Endothelial cell of umbilical vein (primary cell): ENCODE measurements at regions not wholly inside any gene's neighbourhood (a gene's known extent, or its start where the extent isn't known, plus 50 kb on each side); places are given as distances from the start of the nearest gene placed in this dataset.

Experiments
- BruUV-seq: library from RNA; stranded (reverse); fragments of 400-500 nt; replicated peaks from 2 replicates; lab custom pipeline; 2021; lab: Mats Ljungman, UMichigan
- CTCF ChIA-PET: fragments of 300-600, 350-600 bp; sonication (Branson Sonifier 250); formaldehyde crosslinking; loops from one replicate; lab custom pipeline; 2021; ENCODE audit warnings: antibody characterized with exemption, inconsistent platforms; lab: Charles Lee
- POLR2A ChIA-PET: fragments of 300-600, 350-600 bp; sonication (Branson Sonifier 250); formaldehyde crosslinking; loops from one replicate; lab custom pipeline; 2021; ENCODE audit warnings: antibody characterized with exemption, inconsistent platforms; lab: Charles Lee
- DNase-seq: peaks from one replicate; pipeline ENCODE4 v3.0.0-alpha.2; 2011; ENCODE audit warnings: low read depth, low spot score
- FAIRE-seq: peaks from 2 replicates; lab custom pipeline; 2011; peaks lifted over from hg19 to GRCh38; lab: Jason Lieb, UNC
- H2AFZ ChIP-seq: 2 replicates; pipeline ENCODE4 v1.6.0; 2012; ENCODE audit warnings: low read depth, low read length, control low read depth, inconsistent platforms
- H3K27ac ChIP-seq: 2 replicates; pipeline ENCODE4 v1.5.1; 2011; ENCODE audit warnings: low read depth, mild to moderate bottlenecking, control low read depth, low read length, moderate library complexity; ENCODE audit not compliant: insufficient read depth
- H3K27me3 ChIP-seq, 2 experiments: 2 replicates each; pipeline versions ENCODE4 v1.6.0 to v1.6.1; 2011; ENCODE audit warnings: low read length in 2 of 2, mixed read lengths in 1 of 2; ENCODE audit not compliant: control insufficient read depth in 2 of 2, insufficient read depth in 2 of 2
- H3K36me3 ChIP-seq, 2 experiments: 2 replicates in 1 of 2; 3 replicates in 1 of 2; pipeline ENCODE4 v1.5.1; 2011; ENCODE audit warnings: low read length in 2 of 2, mild to moderate bottlenecking in 1 of 2, moderate library complexity in 1 of 2; ENCODE audit not compliant: control insufficient read depth in 2 of 2, insufficient read depth in 2 of 2; ENCODE audit errors: extremely low read depth in 1 of 2
- H3K4me1 ChIP-seq: 3 replicates; pipeline ENCODE4 v1.5.1; 2011; ENCODE audit warnings: mild to moderate bottlenecking, low read length; ENCODE audit not compliant: control insufficient read depth, insufficient read depth; ENCODE audit errors: extremely low read depth
- H3K4me2 ChIP-seq: 2 replicates; pipeline ENCODE4 v1.6.1; 2011; ENCODE audit warnings: low read length, control low read depth, mixed read lengths; ENCODE audit not compliant: insufficient read depth
- H3K4me3 ChIP-seq, 3 experiments: fragments of 200-600 bp in 1 of 3; sonication (generic), shearing (Covaris generic) in 1 of 3; replicated peaks in 1 of 3; 2 replicates each; pipeline ENCODE4 v1.5.1; 2011 to 2016; ENCODE audit warnings: control low read depth in 3 of 3, low read length in 3 of 3, mild to moderate bottlenecking in 2 of 3, inconsistent platforms in 1 of 3, low read depth in 1 of 3, moderate library complexity in 1 of 3; ENCODE audit not compliant: insufficient read depth in 1 of 3
- H3K79me2 ChIP-seq: 2 replicates; pipeline ENCODE4 v1.6.0; 2012; ENCODE audit warnings: low read length, inconsistent platforms; ENCODE audit not compliant: control insufficient read depth, insufficient read depth
- H3K9ac ChIP-seq: replicated peaks from 2 replicates; pipeline ENCODE3; 2011; ENCODE audit warnings: low read length, control low read depth; ENCODE audit not compliant: insufficient read depth; ENCODE audit errors: extremely low read depth
- H3K9me1 ChIP-seq: replicated peaks from 3 replicates; pipeline ENCODE4 v1.6.0; 2011; ENCODE audit warnings: mild to moderate bottlenecking, low read length; ENCODE audit not compliant: control insufficient read depth, insufficient read depth; ENCODE audit errors: extremely low read depth
- H3K9me3 ChIP-seq: replicated peaks from 2 replicates; pipeline ENCODE4 v1.5.1; 2012; ENCODE audit warnings: low read length, inconsistent platforms; ENCODE audit not compliant: control insufficient read depth, insufficient read depth
- H4K20me1 ChIP-seq: replicated peaks from 2 replicates; pipeline ENCODE3; 2011; ENCODE audit warnings: mild to moderate bottlenecking, low read length; ENCODE audit not compliant: control insufficient read depth, insufficient read depth; ENCODE audit errors: extremely low read depth
- EZH2 ChIP-seq: IDR thresholded peaks from 2 replicates; pipeline ENCODE4 v1.6.1; 2012; ENCODE audit warnings: borderline replicate concordance, low read depth, mild to moderate bottlenecking, moderate library complexity, low read length, inconsistent platforms; ENCODE audit not compliant: severe bottlenecking
- FOS ChIP-seq: IDR thresholded peaks from 2 replicates; pipeline ENCODE4 v1.6.1; 2011; ENCODE audit warnings: mild to moderate bottlenecking, low read length, moderate library complexity, borderline replicate concordance; ENCODE audit not compliant: insufficient read depth
- GATA2 ChIP-seq: IDR thresholded peaks from 2 replicates; pipeline ENCODE4 v1.7.0; 2011; ENCODE audit warnings: low read depth, mild to moderate bottlenecking, moderate library complexity, mixed read lengths, low read length; ENCODE audit not compliant: insufficient read length, insufficient read depth
- JUN ChIP-seq: IDR thresholded peaks from 2 replicates; pipeline ENCODE4 v1.6.1; 2011; ENCODE audit warnings: borderline replicate concordance, low read depth; ENCODE audit not compliant: insufficient read length, insufficient read depth
- MYC ChIP-seq: IDR thresholded peaks from one replicate; pipeline ENCODE4 v1.6.1; 2011; ENCODE audit warnings: mild to moderate bottlenecking, low read depth, low read length
- POLR2A ChIP-seq: IDR thresholded peaks from 2 replicates; pipeline ENCODE4 v1.6.1; 2012; ENCODE audit warnings: low read depth, mild to moderate bottlenecking, control low read depth, low read length
- POLR2AphosphoS5 ChIP-seq: IDR thresholded peaks from 2 replicates; pipeline ENCODE4 v1.6.1; 2012; ENCODE audit warnings: low read depth, mild to moderate bottlenecking, control low read depth, low read length, moderate library complexity; ENCODE audit not compliant: insufficient read depth
- dilution Hi-C: fragments of 300-500 bp; cut with MboI; formaldehyde crosslinking; loops from one replicate; pipeline ENCODE4 v1.15.0; 2019; ENCODE audit warnings: low sequenced_read_pairs; ENCODE audit not compliant: extremely low pct_ligation_motif_present
- intact Hi-C: fragments of 100-400 bp; cut with micrococcal nuclease; formaldehyde crosslinking; loops from one replicate; pipeline ENCODE4 v1.10.0; 2022
- TF ChIP-seq, protein P1 (sequence below): IDR thresholded peaks from 2 replicates; pipeline ENCODE4 v1.6.1; 2011; ENCODE audit not compliant: insufficient read depth, insufficient read length
- TF ChIP-seq, protein P2 (sequence below), 2 donors: IDR thresholded peaks; 1 replicate in 1 of 2; 2 replicates in 1 of 2; pipeline ENCODE4 v1.5.1; 2011; ENCODE audit warnings: low read length in 2 of 2, mild to moderate bottlenecking in 2 of 2, moderate library complexity in 2 of 2, control low read depth in 1 of 2, inconsistent platforms in 1 of 2, low read depth in 1 of 2; ENCODE audit not compliant: insufficient read depth in 1 of 2; ENCODE audit errors: extremely low read depth in 1 of 2

DNA sequence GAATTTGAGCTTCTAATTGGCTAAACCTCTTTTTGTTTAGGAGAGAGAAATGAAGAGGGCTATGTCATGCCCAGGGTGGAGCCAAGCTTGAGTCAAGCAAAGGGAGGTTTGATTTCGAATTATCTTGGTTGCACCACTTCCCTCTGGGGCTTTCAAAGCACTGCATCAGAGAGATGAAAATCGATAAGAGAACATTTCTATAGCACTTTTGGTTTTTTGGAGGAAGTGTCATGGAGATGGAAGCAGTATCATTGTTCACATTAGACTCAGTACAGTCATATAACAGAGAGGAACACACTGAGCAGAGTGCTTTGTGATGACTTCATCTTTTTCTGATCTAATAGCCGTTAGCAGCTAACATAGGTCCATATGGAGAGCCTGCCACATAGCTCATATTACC lies 120.3 kb upstream of the UXS1 start:
- FAIRE-seq = no peak
- dilution Hi-C loops = no loop called here
- no peak for DNase-seq

More for the DNA sequence above, 120.3 kb upstream of the UXS1 start:
- BruUV-seq = no TSS peak
- H3K27ac ChIP-seq = no peak overlapping the region
- H3K79me2 ChIP-seq = no peaks in the 10 kb centered on the region
- H3K9me3 ChIP-seq = no peaks in the 10 kb centered on the region
- no peaks in the 10 kb centered on the region for H3K36me3 ChIP-seq
- no peaks in the 10 kb centered on the region for H3K27me3 ChIP-seq
- CTCF ChIA-PET = no interaction called here
- H4K20me1 ChIP-seq = no peaks in the 10 kb centered on the region
- intact Hi-C loops = no loop called here
- no peak overlapping the region for H3K4me3 ChIP-seq
- POLR2A ChIA-PET = interaction anchor here (0.6 kb wide), 1 partner anchor 87 kb away, joined by 3 read pairs; no protein-coding TSS in a partner anchor
- H2AFZ ChIP-seq = no peak overlapping the region
- H3K4me2 ChIP-seq = no peak overlapping the region
- TF ChIP-seq JUN (no peak), GATA2 (no peak), FOS (no peak), POLR2A (no peak), EZH2 (no peak), MYC (no peak), POLR2AphosphoS5 (no peak)
- TF ChIP-seq, protein P1, sequence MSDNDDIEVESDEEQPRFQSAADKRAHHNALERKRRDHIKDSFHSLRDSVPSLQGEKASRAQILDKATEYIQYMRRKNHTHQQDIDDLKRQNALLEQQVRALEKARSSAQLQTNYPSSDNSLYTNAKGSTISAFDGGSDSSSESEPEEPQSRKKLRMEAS = no peak
- TF ChIP-seq, protein P2, sequence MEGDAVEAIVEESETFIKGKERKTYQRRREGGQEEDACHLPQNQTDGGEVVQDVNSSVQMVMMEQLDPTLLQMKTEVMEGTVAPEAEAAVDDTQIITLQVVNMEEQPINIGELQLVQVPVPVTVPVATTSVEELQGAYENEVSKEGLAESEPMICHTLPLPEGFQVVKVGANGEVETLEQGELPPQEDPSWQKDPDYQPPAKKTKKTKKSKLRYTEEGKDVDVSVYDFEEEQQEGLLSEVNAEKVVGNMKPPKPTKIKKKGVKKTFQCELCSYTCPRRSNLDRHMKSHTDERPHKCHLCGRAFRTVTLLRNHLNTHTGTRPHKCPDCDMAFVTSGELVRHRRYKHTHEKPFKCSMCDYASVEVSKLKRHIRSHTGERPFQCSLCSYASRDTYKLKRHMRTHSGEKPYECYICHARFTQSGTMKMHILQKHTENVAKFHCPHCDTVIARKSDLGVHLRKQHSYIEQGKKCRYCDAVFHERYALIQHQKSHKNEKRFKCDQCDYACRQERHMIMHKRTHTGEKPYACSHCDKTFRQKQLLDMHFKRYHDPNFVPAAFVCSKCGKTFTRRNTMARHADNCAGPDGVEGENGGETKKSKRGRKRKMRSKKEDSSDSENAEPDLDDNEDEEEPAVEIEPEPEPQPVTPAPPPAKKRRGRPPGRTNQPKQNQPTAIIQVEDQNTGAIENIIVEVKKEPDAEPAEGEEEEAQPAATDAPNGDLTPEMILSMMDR (IDR thresholded peaks at IDR 0.05; ENCODE audit: extremely low read depth in 1 of 2, insufficient read depth in 1 of 2, low read depth in 1 of 2, low read length in 2 of 2) = no peak
- H3K9me1 ChIP-seq = no peaks in the 10 kb centered on the region
- H3K4me1 ChIP-seq = no peaks in the 10 kb centered on the region
- H3K9ac ChIP-seq = no peak overlapping the region
